NOMO-1 treated with DMSO at 0.1 percent for 48 hours (cell line): ENCODE measurements at regions not wholly inside any gene's neighbourhood (a gene's known extent, or its start where the extent isn't known, plus 50 kb on each side); places are given as distances from the start of the nearest gene placed in this dataset.
"Not testable (repeated sequence)": the region's sequence is repeated elsewhere in the genome, so short reads cannot be mapped to it uniquely, and the experiment has no call there.

Experiments
- DNase-seq: peaks from one replicate; lab custom pipeline; 2025; ENCODE audit not compliant: unreplicated experiment; lab: John Stamatoyannopoulos, UW

DNA sequence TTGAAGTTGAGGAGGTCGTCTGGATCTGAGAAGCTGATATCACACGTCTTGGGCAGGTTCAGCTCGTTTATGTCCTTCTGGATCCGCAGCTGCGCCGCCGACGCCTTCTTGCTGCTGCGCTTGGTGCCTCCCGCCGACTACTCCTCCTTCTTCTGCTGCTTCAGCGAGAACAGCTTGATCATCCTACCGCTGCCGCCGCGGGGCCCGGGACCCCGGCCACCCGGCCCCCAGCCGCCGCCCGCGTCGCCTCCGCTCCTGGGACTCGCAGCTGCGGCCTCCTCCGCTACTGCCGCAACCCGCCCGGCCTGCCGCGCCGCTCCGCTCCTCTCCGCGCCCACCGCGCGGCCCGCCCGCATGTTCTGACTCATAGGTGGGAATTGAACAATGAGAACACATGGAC lies 1710.6 kb downstream of the TP53TG3F start:
- not testable (repeated sequence) for DNase-seq

DNA sequence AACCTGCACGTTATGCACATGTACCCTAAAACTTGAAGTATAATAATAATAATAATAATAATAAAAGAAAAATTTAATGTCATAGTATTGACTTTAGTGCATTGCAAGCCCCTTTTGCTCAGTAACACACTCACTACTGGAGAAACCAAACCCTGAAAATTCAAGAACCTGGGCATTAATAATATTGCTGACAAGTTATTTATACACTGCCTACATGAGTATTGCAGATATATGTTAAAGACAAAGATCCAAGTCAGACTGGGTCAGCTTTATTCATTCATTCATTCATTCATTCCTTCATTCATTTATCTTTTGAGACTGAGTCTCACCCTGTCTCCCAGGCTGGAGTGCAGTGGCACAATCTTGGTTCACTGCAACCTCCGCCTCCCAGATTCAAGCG lies 1711.2 kb downstream of the TP53TG3F start:
- DNase-seq: no peak

DNA sequence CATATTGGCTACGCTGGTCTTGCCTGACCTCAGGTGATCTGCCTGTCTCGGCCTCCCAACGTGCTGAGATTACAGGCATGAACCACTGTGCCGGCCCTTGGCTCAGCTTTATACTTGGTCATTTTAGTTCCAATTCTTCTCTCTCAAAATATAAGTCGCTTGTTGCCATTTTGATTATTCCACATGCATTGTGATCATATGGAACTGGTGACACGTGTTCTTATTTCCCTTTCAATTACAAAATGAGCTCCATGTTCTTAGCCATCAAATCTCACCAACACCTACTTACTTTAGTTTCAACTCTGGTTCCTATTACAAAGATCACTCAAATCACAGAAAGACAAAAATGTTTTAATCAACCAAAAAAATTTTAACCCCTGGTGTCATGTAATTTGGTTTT lies 1711.7 kb downstream of the TP53TG3F start:
- DNase-seq: no peak

DNA sequence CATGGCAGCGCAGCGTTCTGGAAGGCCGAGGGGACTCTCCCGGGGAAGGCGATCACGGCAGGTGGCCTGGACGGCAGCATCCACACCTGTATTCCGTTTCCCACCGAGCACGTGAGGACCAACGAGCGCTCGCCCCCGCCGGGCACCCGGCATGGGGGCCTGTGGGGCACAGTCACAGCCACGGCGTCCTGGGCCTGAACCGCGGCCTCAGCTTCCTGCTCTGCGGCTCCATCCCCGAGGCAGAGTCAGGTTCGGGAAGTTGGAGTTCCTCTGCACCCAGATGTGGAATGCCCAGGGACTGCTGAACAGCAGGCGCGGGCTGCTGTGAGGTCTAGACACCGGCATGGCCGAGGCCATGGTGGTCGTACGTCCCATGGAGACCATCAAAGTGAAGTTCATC lies 1713.9 kb downstream of the TP53TG3F start:
- DNase-seq: no peak

DNA sequence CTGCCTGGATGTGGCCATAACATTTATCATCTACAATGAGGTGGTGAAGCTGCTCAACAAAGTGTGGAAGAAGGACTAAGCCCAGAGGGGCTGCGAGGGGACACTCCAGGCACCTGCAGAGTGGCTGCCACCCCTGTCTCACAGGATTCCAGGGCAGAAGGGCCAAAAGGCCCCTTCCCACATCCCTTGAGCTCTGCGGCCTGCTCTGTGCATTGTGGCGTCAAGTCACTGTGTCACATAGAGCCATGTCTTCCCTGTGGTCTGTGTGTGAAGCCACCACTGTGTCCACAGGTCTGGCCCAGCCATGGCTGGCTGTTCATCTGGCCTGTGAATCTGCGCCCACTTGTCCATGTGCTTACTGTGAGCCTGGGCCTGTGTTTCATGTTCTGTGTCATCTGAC lies 1714.6 kb downstream of the TP53TG3F start:
- DNase-seq: no peak

DNA sequence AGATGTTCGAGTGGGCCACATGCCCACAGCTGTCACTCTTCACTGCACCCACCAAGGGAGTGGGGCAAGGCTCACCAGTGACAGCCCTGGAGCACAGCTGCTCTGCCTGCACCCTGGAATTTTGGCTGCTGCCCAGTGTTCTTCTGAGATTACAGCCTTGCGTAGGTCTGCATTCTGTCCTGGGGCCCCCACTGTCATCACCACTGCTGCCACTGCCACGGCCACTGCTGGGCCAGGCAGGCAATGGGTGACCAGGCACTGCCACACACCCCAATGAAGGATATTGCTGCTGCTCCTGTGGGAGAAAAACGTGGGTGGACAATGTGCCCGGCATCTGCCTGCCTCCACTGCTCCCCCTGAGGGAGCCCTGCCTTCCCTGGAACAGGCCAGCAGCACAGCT lies 1717.0 kb downstream of the TP53TG3F start:
- no peak for DNase-seq

DNA sequence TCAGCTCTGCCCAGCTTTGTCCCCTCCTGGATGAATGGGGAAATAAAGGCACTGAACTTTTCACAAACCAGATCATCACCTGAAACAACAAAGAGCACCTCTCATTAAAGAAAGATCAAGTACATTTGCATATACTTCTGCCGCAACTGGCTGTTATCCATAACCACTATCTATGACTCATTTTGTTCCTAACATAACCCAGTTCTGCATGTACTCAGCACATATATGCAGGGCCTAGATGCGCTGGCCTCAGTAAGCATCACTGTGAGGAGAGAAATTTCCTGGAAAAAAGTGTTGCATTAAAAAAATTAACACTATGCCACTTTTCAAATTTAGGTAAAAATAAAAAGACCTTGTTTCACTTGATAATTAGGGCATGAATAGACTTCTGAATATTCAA lies 1718.4 kb downstream of the TP53TG3F start:
- no peak for DNase-seq

DNA sequence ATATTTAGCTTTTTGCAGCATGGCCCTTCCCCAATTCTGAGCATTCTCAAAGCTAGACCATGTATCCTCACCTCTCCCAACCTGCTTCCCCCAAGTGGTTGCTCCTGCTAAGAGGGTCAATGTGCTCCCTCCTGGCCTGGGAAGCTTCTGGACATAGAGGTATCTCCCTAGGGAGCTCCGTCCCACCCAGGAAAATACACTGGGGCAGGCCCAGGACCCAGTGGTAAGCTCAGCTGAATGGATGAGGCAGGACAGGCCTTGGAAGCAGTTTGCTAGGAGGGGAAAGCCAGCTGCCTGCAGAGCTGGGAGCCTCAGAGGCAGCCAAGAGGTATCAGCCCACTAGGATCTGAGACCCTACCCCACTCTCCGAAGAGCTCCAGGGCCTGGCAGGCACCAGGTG lies 1721.6 kb downstream of the TP53TG3F start:
- no peak for DNase-seq

DNA sequence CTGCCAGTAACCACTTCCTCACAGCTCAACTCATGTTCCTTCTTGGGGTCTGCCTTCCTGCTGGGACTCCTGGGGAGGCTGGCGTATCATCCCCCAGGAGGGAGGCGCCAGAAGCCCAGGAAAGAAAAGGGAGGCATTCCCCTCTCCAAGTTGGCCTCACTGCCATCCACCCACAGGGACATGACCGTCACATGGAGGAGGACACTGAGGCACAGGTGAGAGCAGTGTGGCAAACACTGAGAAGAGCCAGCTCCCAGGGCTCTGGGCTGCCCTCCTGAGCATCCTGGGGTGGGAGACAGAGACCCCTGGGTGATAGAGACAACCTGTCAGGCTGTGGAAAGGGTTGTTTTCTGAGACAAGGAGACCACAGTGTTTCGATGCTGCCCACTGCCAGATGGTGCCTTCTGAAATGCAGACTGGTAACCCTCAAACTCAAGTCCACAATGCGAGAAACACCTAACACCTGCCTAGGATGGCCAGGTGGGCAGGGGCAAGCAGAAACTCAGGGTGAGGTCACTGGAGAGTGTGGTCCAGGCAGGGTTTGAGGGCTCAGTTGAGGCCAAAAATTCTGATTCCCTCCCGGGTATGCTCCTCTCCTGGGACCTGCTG lies 1722.1 kb downstream of the TP53TG3F start:
- DNase-seq: no peak

DNA sequence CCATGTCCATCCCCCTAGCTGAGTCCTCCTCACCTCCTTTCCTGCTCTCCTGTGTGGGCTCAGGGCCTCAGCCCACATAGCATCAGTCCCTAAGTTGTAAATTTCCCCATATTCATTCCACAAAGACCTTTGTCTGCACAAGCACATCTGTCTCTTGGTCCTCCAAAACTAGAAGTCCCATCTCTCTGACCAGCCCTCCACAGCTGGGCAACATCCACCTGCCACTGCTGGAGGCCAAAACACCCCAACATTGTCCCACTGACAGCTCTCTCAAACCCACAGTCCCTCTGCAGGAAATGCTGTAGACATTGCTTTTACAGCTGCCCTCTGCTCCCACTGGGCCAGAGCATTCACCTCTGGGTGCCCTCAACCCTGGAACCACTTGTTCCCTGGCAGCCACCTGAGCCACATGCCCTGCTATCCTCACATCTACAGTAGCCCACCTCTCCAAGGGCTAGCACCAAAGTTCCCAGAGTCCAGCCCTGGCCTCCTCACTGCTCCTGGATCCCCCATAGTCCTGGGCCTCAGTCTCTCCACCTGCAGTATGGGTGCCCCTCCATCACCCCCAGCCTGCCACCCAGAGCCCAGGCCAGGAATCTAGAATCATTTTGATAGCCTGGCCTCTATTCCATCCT lies 1722.7 kb downstream of the TP53TG3F start:
- DNase-seq: no peak

DNA sequence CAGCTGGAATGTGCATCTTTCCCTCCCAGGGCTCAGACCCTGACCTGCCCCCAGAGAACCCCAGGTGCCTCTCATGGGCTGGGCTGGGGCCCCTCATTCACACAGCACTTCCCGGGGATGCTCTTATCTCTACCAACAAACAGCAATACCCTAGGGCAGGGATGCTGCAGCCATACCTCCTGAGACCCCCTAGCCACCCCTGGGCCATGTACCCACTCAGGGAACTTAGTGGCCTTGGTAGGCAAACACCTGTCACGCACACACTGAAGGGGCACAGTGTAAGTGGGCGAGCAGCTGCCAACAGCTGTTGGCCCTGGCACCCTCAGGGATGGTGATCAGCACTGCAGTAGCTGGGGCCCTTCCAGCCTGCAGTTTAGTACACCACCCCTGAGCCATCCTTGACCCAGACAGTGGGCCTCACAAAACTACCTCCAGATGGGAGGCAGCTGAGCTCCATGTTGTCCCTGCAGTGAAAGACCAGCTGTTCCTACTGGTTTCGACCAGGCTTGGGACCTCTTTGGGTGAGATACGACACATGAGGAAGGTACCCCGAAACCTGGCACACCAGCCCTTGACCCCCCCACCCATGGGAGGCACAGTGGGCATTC lies 1723.6 kb downstream of the TP53TG3F start:
- DNase-seq: no peak

DNA sequence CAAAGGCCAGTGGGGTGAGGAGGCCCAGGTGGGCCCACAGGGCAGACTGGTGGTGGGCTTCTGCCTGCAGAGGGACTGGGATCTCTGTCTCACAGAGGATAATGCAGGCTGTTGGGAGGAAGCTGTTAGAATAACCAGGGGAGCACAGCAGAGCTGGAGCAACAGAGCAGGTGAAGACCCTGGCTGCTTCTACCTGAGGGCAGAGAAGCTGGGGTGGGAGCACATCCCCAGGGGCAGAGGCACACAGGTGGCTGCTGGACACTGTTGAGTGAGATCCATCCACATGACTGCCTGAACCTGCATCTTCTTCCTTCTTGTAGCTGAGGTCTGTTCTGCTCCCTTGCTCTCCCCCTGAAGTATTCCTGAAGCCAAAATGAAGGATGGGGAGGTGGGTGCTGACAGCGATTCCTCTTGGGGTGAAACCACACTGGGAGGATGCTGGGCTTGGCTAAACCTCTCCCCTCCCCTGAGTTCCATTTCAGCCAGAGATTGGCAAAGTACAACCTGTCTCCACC lies 1725.0 kb downstream of the TP53TG3F start:
- no peak for DNase-seq

DNA sequence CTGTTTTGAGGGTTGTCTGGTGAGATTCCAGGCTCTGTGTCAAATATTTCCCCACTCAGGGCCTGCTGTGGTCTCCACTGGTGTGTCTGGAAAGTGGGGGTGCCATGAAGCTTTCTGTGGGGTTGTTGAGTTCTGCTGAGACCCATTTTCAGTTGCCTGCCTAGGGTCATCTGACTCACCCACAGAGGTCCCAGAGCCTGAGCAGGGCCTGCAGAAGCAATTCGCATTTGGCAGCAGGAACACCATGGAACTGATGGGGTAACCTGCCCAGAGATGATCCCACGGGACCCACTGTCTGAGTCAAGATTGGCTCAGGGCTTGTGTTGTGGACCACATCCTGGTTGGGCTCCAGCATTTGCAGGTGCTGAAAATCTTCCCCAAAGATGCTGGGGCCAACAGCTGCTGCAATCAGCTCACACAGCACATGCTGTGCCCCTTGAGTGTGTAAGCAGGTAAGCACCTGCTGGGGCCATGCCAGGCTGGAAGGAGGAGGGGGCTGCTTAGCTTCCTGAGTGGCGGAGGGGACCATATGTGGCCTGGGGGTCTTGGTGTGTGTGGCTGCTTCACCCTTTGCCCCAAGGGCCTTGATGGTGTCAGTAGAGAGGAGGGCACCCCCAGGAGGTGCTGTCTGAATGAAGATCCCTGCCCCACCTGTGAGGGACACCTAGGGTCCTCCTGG lies 1726.1 kb downstream of the TP53TG3F start:
- DNase-seq: no peak

DNA sequence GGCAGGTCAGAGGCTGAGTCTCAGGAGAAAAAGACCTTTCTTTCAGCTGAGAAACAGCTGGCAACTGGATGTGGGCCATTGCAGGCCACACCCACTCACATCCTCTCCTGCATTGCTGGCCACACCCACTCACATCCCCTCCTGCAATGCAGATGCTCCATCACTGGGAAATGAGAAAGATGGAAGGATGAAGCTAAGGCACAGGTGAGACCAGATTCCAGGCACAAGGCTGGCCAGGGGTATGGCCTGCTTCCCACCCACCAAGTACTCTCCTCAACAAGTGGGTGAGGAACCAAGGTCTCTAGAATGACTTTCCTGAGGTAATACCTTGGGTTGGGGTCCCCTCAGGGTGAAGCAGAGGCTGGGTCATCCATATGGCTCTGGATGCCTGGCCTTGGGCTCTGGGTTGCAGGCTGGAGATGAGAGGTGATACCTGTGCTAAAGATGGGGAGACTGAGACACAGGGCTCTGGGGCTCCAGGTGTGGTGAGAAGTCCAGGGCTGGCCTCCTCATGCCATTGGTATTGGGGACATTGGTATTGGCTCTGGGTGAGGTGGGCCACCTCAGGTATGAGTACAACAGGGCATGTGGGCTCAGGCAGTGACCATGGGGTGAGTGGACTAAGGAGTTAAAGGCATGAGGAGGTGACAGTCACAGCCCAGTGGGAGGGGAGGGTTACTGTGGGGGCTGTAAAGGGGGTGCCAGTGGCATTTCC lies 1726.8 kb downstream of the TP53TG3F start:
- DNase-seq: no peak

DNA sequence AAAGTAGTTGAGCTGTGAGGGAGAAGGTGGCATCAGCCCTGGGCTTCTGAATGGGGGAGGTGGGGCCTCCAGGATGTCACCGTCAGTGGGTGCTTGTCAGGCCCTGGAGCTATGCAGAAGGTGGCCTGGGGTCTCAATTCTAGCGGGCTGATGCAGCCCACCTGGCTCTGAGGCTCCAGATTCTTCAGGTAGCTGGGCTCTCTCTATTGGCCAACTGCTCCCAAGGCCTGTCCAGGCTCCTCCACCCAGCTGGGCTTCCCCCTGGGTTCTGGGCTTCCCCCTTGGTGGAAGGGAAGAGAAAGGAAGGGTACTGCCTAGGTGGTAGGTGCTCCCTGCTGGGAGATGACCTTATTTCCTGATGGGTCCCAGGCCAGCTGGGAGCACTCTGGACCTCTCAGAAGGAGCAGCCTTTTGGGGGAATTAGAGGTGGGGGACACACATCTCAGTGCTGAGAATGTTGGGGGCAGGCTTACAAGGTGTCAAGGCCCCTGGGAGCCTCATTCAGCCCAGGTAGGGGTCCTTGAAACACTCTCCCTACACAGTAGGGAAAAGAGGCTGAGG lies 1728.3 kb downstream of the TP53TG3F start:
- DNase-seq: no peak

DNA sequence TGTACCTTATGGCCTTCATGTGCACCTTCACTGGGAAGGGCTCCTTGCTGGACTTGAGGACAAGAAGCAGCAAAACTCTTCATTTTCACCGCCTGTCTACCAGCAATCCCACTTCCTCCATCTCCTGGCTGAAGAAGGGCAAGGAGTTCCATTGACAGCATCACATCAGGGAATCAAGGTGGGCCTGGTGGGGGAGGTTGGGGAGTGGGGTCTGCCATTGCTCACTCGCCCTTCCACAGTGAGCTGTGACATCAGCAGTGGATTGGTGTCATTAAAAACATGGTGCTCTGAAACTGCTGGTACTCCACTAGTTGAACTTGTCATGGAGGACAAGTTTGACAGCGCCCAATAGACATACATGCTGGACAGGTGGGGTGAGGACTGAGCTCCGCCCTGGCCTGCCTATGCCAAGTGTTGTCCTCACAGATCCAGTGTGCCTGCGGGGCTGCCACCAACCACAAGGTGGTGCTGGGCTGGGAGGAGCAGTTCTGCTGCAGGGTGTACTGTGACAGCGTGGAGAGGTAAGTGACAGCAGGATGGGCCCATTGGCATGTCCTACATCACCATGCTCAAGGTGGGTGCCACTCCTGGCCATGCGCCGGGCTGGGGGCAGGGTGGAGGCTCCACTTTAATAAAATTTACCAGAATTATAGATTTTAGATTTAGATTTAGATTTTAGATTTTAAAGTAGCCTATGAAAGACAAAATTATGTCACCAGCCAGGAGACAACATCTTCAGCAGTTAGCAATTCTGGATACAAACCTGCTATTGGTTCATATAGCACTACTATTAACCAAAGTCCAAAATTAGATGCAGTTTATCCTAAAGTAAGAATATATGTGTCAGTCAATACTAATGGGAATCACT lies 1729.1 kb downstream of the TP53TG3F start:
- no peak for DNase-seq

DNA sequence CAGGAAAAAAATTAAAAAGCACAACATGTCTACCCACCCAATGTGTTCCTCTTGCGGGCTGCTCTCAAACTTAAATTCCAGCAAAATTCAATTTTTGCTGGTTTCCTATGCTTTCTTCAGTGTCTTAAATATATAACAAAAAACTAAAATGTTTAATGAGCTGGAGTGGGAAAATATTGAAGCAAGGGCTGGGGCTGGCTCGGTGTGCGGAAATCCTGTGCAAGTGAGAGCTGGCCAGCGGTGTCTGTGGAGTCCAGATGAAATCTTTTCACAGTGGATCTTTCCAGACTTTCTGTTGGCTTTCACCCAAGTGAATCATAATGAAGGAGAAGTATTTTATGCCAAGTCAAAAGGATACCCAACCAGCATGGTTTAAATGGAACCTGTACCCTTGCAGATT lies 1733.6 kb downstream of the TP53TG3F start:
- no peak for DNase-seq

DNA sequence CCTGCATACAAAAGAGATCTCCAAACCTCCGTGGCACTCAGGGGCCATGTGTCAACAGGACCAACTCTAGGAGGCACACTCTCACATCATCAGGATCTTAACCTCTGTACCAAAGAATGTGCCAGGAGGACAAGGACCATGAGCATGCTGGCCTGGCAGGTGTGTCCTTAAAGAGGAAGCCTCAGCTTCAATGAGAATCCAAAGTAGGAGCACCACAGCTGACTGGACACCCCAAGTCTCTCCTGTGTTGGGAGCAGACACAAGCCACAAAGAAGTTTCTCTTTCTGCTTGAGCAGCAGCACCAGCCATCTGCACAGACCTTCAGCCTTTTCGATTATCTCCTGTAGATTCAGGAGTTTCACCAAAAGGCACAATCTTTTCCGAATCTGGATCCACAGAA lies 1734.5 kb downstream of the TP53TG3F start:
- no peak for DNase-seq

DNA sequence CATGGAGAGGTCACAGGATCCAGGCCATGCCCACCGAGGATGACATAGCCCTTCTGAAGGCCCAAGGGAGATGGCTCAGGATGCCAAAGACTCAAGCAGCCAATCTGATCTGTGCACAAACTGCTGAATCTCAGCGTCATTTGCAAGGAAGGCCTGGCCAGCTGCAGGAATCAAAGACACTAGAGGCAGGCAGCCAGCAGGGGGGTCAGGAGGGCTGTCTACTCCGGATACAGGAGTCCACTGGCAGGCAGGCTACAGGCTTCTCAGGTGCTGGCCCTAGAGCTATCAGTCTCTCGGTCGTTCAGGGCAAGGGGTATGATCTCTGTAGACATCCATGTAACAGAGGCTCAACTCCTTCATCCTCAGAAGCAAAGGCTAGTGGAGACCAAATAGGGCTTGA lies 1735.3 kb downstream of the TP53TG3F start:
- DNase-seq: no peak
